Tibial nerve (tissue), 4 donors: ENCODE measurements at regions not wholly inside any gene's neighbourhood (a gene's known extent, or its start where the extent isn't known, plus 50 kb on each side); places are given as distances from the start of the nearest gene placed in this dataset.

Experiments
- DNase-seq, 2 donors: peaks; one replicate each; pipeline ENCODE4 v3.0.0-alpha.2; 2019; ENCODE audit warnings: low spot score in 2 of 2
- H3K27ac ChIP-seq, 4 donors: fragments of 200-600 bp; sonication (generic) in 3 of 4; one replicate each; pipeline ENCODE4 v1.5.1; 2017 to 2019; ENCODE audit warnings: mild to moderate bottlenecking in 1 of 4
- H3K27me3 ChIP-seq, 2 donors: fragments of 200-600 bp; sonication (generic) in 1 of 2; one replicate each; pipeline versions ENCODE4 v1.5.1 to v1.6.0; 2017 to 2019
- H3K36me3 ChIP-seq, 3 donors: fragments of 200-600 bp; sonication (generic); one replicate each; pipeline ENCODE4 v1.5.1; 2018 to 2019
- H3K4me1 ChIP-seq, 4 donors: fragments of 200-600 bp; sonication (generic) in 3 of 4; one replicate each; pipeline ENCODE4 v1.5.1; 2017 to 2019
- H3K4me3 ChIP-seq, 4 donors: fragments of 200-600 bp; sonication (generic) in 3 of 4; one replicate each; pipeline ENCODE4 v1.5.1; 2017 to 2019; ENCODE audit warnings: mild to moderate bottlenecking in 1 of 4, moderate library complexity in 1 of 4
- H3K9me3 ChIP-seq, 4 donors: fragments of 200-600 bp; sonication (generic) in 3 of 4; one replicate each; pipeline ENCODE4 v1.5.1; 2017 to 2019
- EP300 ChIP-seq, 2 donors: sonication (generic); formaldehyde crosslinking; IDR thresholded peaks; one replicate each; pipeline ENCODE4 v1.6.1; 2017; ENCODE audit warnings: antibody characterized with exemption in 2 of 2, mild to moderate bottlenecking in 1 of 2
- POLR2A ChIP-seq, 2 donors: fragments of 450-650 bp; IDR thresholded peaks; one replicate each; pipeline ENCODE4 v1.6.1; 2017; ENCODE audit warnings: antibody characterized with exemption in 2 of 2, mild to moderate bottlenecking in 2 of 2, moderate library complexity in 2 of 2
- WGBS, 2 donors: methylation state at CpG; one replicate each; pipeline ENCODE4 v1.1.5; 2018; 5-methylcytosine and 5-hydroxymethylcytosine counted together
- TF ChIP-seq, protein P1 (sequence below), 5 experiments: fragments of 200-600 bp in 3 of 5; fragments of 450-650 bp in 2 of 5; sonication (generic) in 3 of 5; IDR thresholded peaks; one replicate each; pipeline ENCODE4 v1.5.1; 2016 to 2019; ENCODE audit warnings: antibody characterized with exemption in 5 of 5, mild to moderate bottlenecking in 3 of 5, moderate library complexity in 2 of 5

DNA sequence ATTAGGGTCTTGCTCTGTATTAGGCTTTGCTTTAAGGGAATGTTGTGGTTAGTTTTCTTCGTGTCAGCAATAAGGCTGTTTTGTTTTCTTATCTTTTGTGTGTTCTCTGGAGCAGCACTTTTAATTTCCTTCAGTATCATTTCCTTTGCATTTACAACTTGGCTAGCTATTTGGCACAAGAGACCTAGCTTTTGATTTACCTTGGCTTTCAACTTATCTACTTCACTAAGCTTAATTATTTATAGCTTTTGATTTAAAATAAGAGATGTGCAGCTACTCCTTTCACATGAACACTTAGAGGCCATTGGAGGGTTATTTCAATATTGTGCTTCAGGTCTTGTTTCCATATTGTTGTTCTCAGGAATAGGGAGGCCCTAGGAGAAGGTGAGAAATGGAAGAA lies 68.2 kb downstream of the FAT4 start:
- Histone ChIP-seq H3K9me3 (no peaks in the 10 kb centered on the region), H3K27me3 (no peaks in the 10 kb centered on the region), H3K27ac (no peak overlapping the region), H3K4me1 (peaks cover 0 to 5% (median under 1%) of the 10 kb centered on the region in 4 donors), H3K4me3 (no peak overlapping the region), H3K36me3 (no peaks in the 10 kb centered on the region)
- DNase-seq, result no peak
- TF ChIP-seq, protein P1, sequence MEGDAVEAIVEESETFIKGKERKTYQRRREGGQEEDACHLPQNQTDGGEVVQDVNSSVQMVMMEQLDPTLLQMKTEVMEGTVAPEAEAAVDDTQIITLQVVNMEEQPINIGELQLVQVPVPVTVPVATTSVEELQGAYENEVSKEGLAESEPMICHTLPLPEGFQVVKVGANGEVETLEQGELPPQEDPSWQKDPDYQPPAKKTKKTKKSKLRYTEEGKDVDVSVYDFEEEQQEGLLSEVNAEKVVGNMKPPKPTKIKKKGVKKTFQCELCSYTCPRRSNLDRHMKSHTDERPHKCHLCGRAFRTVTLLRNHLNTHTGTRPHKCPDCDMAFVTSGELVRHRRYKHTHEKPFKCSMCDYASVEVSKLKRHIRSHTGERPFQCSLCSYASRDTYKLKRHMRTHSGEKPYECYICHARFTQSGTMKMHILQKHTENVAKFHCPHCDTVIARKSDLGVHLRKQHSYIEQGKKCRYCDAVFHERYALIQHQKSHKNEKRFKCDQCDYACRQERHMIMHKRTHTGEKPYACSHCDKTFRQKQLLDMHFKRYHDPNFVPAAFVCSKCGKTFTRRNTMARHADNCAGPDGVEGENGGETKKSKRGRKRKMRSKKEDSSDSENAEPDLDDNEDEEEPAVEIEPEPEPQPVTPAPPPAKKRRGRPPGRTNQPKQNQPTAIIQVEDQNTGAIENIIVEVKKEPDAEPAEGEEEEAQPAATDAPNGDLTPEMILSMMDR (IDR thresholded peaks at IDR 0.05), result no peak
- TF ChIP-seq EP300 (IDR thresholded peaks at IDR 0.05) (no peak), POLR2A (IDR thresholded peaks at IDR 0.05) (no peak)
- WGBS, 2 donors, result 33 to 54% methylated on average over 1 of the region's 1 CpG

DNA sequence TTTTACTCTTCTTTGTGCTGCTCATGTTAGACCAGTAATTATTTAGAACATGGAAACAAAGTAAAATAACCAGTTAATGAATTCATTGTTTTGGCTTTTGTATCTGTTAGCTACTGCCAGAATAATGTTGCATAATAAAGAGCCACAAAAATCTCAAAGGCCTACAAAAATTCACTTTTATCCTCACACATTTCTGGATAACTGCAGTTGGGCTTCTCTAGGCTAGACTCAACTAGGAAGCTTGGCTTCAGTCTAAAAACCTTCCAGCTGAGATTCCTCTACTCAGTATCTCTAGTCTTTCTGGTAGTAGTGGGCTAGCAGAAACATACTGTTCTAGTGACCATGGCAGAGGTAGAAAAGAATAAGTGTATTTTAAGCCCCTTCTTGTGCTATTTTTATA lies 73.0 kb downstream of the FAT4 start:
- H3K27ac ChIP-seq, result peak overlapping the region in 2 of 4 donors; percentile 29 to 44
- no peak for DNase-seq

DNA sequence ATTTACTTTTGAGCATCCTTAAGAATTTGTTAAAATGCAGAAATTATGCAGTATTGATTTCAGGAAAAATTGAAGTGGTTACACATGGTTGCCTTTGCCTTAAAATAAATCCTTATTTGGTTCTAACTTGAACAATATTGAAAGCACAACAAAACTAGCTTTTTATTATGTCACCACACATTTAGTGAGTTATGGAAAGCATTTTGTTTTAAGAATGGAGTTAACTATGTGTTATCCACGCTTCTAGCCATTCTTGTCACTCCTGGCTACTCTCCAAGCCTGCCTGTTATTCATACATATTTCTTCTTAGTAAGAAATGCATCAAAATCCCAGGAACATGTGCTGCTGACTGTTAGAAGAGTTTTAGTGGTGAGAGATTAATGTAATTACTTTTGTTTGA lies 73.9 kb downstream of the FAT4 start:
- TF ChIP-seq, protein P1 (IDR thresholded peaks at IDR 0.05), result no peak
- TF ChIP-seq EP300 (IDR thresholded peaks at IDR 0.05), result no peak
- TF ChIP-seq POLR2A (IDR thresholded peaks at IDR 0.05), result no peak
- Histone ChIP-seq H3K4me3 (no peak overlapping the region), H3K4me1 (peaks cover 0 to 30% (median 12%) of the 10 kb centered on the region in 4 donors), H3K27me3 (no peaks in the 10 kb centered on the region), H3K9me3 (no peaks in the 10 kb centered on the region), H3K27ac (peak overlapping the region in 2 of 4 donors; percentile 29 to 79), H3K36me3 (no peaks in the 10 kb centered on the region)
- DNase-seq, result no peak
- WGBS, 2 donors, result 38 to 43% methylated on average over 1 of the region's 1 CpG

More for the DNA sequence above, 73.0 kb downstream of the FAT4 start:
- TF ChIP-seq, protein P1 (IDR thresholded peaks at IDR 0.05), result no peak
- TF ChIP-seq POLR2A (IDR thresholded peaks at IDR 0.05) (no peak), EP300 (IDR thresholded peaks at IDR 0.05) (no peak)
- Histone ChIP-seq H3K9me3 (no peaks in the 10 kb centered on the region), H3K27me3 (no peaks in the 10 kb centered on the region), H3K36me3 (no peaks in the 10 kb centered on the region), H3K4me3 (no peak overlapping the region), H3K4me1 (peaks cover 0 to 30% (median 12%) of the 10 kb centered on the region in 4 donors)

DNA sequence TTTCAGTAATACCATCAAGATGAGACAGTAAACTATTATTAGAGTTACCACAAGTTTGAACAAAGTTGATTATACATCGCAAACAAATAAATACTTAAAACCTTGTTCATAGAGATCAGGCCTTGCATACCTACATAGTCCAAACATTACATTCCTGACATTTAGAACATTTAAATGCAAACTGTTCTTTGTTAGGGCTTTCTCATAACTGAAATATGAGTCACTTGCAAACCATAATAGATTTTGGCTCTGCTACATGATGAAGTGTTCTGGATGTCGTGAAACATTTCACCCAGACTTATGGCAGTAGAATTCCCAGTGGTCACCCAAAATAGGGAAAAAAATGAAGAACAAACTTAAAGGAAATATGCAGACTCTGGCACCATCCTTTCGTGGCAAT lies 75.0 kb downstream of the FAT4 start:
- 14 to 16% methylated on average over 3 of the region's 3 CpGs for WGBS, 2 donors
- Histone ChIP-seq H3K4me3 (no peak overlapping the region), H3K36me3 (no peaks in the 10 kb centered on the region), H3K27ac (peak overlapping the region in 3 of 4 donors; percentile 40 to 79 (median 68)), H3K9me3 (no peaks in the 10 kb centered on the region), H3K27me3 (no peaks in the 10 kb centered on the region), H3K4me1 (peaks cover 0 to 30% (median 12%) of the 10 kb centered on the region in 4 donors)
- DNase-seq, result no peak
- TF ChIP-seq EP300 (IDR thresholded peaks at IDR 0.05) (no peak), POLR2A (IDR thresholded peaks at IDR 0.05) (no peak)
- TF ChIP-seq, protein P1 (IDR thresholded peaks at IDR 0.05), result no peak

DNA sequence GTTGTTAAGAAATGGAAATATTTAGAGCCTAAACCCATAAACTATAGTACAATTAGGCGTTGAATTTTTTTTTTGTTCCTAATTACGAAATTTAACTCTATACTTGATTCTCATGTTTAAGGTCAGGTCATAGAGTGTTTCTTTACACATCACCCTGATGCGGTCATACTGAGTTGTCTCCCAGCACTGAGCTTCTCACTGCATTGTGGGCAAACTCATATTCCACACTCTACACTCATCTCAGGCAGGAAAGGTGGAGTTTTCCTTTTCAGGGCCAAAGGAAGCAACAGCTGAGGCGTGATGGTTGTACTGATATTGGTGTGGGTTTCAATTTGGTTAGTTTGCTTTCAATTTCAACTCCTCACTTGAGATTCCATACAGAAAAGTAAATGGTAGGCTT lies 75.4 kb downstream of the FAT4 start:
- no peaks in the 10 kb centered on the region for H3K9me3 ChIP-seq
- DNase-seq, result no peak
- H3K27ac ChIP-seq, result peak overlapping the region in 3 of 4 donors; percentile 40 to 79 (median 68)
- no peak overlapping the region for H3K4me3 ChIP-seq
- no peak for TF ChIP-seq POLR2A (IDR thresholded peaks at IDR 0.05)
- no peak for TF ChIP-seq EP300 (IDR thresholded peaks at IDR 0.05)
- TF ChIP-seq, protein P1 (IDR thresholded peaks at IDR 0.05), result no peak
- H3K4me1 ChIP-seq, result peaks cover 0 to 30% (median 12%) of the 10 kb centered on the region in 4 donors
- 40 to 55% methylated on average over 4 of the region's 4 CpGs for WGBS, 2 donors
- H3K27me3 ChIP-seq, result no peaks in the 10 kb centered on the region
- H3K36me3 ChIP-seq, result no peaks in the 10 kb centered on the region
